K562 (cell line): ENCODE measurements at regions not wholly inside any gene's neighbourhood (a gene's known extent, or its start where the extent isn't known, plus 50 kb on each side); places are given as distances from the start of the nearest gene placed in this dataset.

Experiments used
- ATAC-seq: fragments of 200-7000 bp; cut with Tn5 transposase; 3 replicates; pipeline ENCODE4 v1.9.1; 2020; ENCODE audit warnings: moderate library complexity
- BruUV-seq: library from RNA; stranded (reverse); fragments of 400-500 nt; replicated peaks from 2 replicates; lab custom pipeline; 2021; lab: Mats Ljungman, UMichigan
- CTCF ChIA-PET: fragments of 300-600 bp; formaldehyde crosslinking; extraction: SDS; loops from one replicate; lab custom pipeline; 2021; ENCODE audit warnings: low intra/inter-chr PET ratio; lab: Yijun Ruan, JAX
- POLR2A ChIA-PET: fragments of 300-600, 350-650 bp; sonication (Branson Sonifier 250); formaldehyde crosslinking; extraction: SDS; loops from one replicate; lab custom pipeline; 2021; ENCODE audit warnings: antibody characterized with exemption, inconsistent platforms; lab: Yijun Ruan, JAX
- DNase-seq, 4 experiments: peaks; one replicate each; pipeline versions ENCODE4 v3.0.0 to v3.0.0-alpha.2; 2011 to 2018; ENCODE audit warnings: low spot score in 3 of 4, mixed read lengths in 3 of 4; ENCODE audit errors: extremely low read depth in 1 of 4
- FAIRE-seq: peaks from 2 replicates; lab custom pipeline; 2011; peaks lifted over from hg19 to GRCh38; lab: Jason Lieb, UNC
- H2AFZ ChIP-seq: 2 replicates; pipeline ENCODE4 v1.6.0; 2011; ENCODE audit warnings: low read depth, low read length, control low read depth, inconsistent platforms
- H3K27ac ChIP-seq: fragments of 200-600 bp; 3 replicates; pipeline ENCODE4 v1.8.0; 2011; ENCODE audit warnings: low read depth, mild to moderate bottlenecking, control low read depth, inconsistent platforms, low read length, moderate library complexity, mixed read lengths; ENCODE audit errors: extremely low read depth
- H3K27me3 ChIP-seq, 2 experiments: fragments of 300-600 bp in 1 of 2; 2 replicates in 1 of 2; 3 replicates in 1 of 2; pipeline versions ENCODE4 v1.6.0 to v1.8.0; 2011; ENCODE audit warnings: inconsistent platforms in 2 of 2, low read length in 2 of 2, mild to moderate bottlenecking in 1 of 2, mixed read lengths in 1 of 2, moderate library complexity in 1 of 2; ENCODE audit not compliant: control insufficient read depth in 2 of 2, insufficient read depth in 2 of 2
- H3K36me3 ChIP-seq: fragments of 300-600 bp; 3 replicates; pipeline ENCODE4 v1.8.0; 2011; ENCODE audit warnings: mild to moderate bottlenecking, low read length, inconsistent platforms; ENCODE audit not compliant: control insufficient read depth, insufficient read depth
- H3K4me1 ChIP-seq, 2 experiments: fragments of 200-600 bp in 1 of 2; replicated peaks in 1 of 2; 2 replicates in 1 of 2; 3 replicates in 1 of 2; pipeline versions ENCODE4 v1.5.1 to v1.8.0; 2011; ENCODE audit warnings: inconsistent platforms in 2 of 2, low read length in 2 of 2, mild to moderate bottlenecking in 1 of 2, mixed read lengths in 1 of 2, moderate library complexity in 1 of 2; ENCODE audit not compliant: control insufficient read depth in 2 of 2, insufficient read depth in 2 of 2
- H3K4me2 ChIP-seq: 2 replicates; pipeline ENCODE4 v1.6.1; 2011; ENCODE audit warnings: low read length, control low read depth, inconsistent platforms, mixed read lengths; ENCODE audit not compliant: insufficient read depth
- H3K4me3 ChIP-seq: fragments of 200-600 bp; sonication (generic), shearing (Covaris generic); 2 replicates; pipeline ENCODE4 v1.5.1; 2016; ENCODE audit warnings: control low read depth, inconsistent platforms
- H3K79me2 ChIP-seq: fragments of 200-600 bp; 3 replicates; pipeline ENCODE4 v1.8.0; 2011; ENCODE audit warnings: low read length, inconsistent platforms; ENCODE audit not compliant: control insufficient read depth, insufficient read depth
- H3K9ac ChIP-seq, 2 experiments: 2 replicates each; pipeline versions ENCODE4 v1.6.0 to v1.6.1; 2011; ENCODE audit warnings: low read depth in 2 of 2, low read length in 2 of 2, control low read depth in 1 of 2, inconsistent platforms in 1 of 2, mild to moderate bottlenecking in 1 of 2, mixed read lengths in 1 of 2; ENCODE audit not compliant: insufficient read depth in 1 of 2
- H3K9me1 ChIP-seq: one replicate; pipeline ENCODE4 v1.6.0; 2011; ENCODE audit warnings: inconsistent platforms, mild to moderate bottlenecking, low read length, moderate library complexity; ENCODE audit not compliant: control insufficient read depth, insufficient read depth
- H3K9me3 ChIP-seq: replicated peaks from 2 replicates; pipeline ENCODE4 v1.5.1; 2011; ENCODE audit warnings: low read depth, low read length, inconsistent platforms; ENCODE audit not compliant: control insufficient read depth, insufficient read depth
- H4K20me1 ChIP-seq: replicated peaks from 2 replicates; pipeline ENCODE4 v1.6.1; 2011; ENCODE audit warnings: low read length, inconsistent platforms, mixed read lengths; ENCODE audit not compliant: control insufficient read depth, insufficient read depth
- HIVEP1 ChIP-seq: fragments of 250-450 bp; sonication (Bioruptor Pico); IDR thresholded peaks from 2 replicates; pipeline ENCODE4 v1.4.0; 2020; ENCODE audit warnings: mild to moderate bottlenecking
- NRF1 ChIP-seq, 2 experiments: fragments of 450-650 bp; IDR thresholded peaks in 1 of 2; conservative IDR thresholded peaks in 1 of 2; 2 replicates each; pipeline ENCODE4 v1.6.1; 2014; ENCODE audit warnings: mild to moderate bottlenecking in 2 of 2
- POU5F1 ChIP-seq: fragments of 150-350 bp; IDR thresholded peaks from 2 replicates; pipeline ENCODE4 v1.6.1; 2014; ENCODE audit warnings: borderline replicate concordance, low read length, low read depth, mild to moderate bottlenecking; ENCODE audit not compliant: partially characterized antibody
- RUNX1 ChIP-seq: sonication (generic); IDR thresholded peaks from 2 replicates; pipeline ENCODE4 v1.6.1; 2016; ENCODE audit warnings: antibody characterized with exemption, low read depth
- in situ Hi-C: fragments of 300-500 bp; cut with MboI; formaldehyde crosslinking; loops from 4 replicates; pipeline ENCODE4 v1.15.0; 2018; ENCODE audit warnings: inconsistent platforms, mixed read lengths
- intact Hi-C: fragments of 100-400 bp; cut with micrococcal nuclease; formaldehyde crosslinking; loops from 2 replicates; pipeline ENCODE4 v1.14.2; 2022
- TF ChIP-seq, protein P1 (sequence below): fragments of 250-450 bp; sonication (Bioruptor Pico); IDR thresholded peaks from 2 replicates; pipeline ENCODE4 v1.4.0; 2020; ENCODE audit warnings: mild to moderate bottlenecking, moderate library complexity, borderline replicate concordance
- TF ChIP-seq, protein P2 (sequence below): fragments of 250-450 bp; sonication (Bioruptor Pico); IDR thresholded peaks from 2 replicates; pipeline ENCODE4 v1.5.0; 2020; ENCODE audit warnings: mild to moderate bottlenecking, borderline replicate concordance
- TF ChIP-seq, protein P3 (sequence below): fragments of 450-650 bp; IDR thresholded peaks from 2 replicates; pipeline ENCODE4 v1.6.1; 2018; ENCODE audit warnings: mild to moderate bottlenecking, low read depth; ENCODE audit not compliant: partially characterized antibody
- TF ChIP-seq, protein P4 (sequence below): fragments of 250-450 bp; sonication (Bioruptor Pico); IDR thresholded peaks from 2 replicates; pipeline ENCODE4 v1.4.0; 2020; ENCODE audit warnings: mild to moderate bottlenecking
- TF ChIP-seq, protein P5 (sequence below): fragments of 200-400 bp; formaldehyde crosslinking; IDR thresholded peaks from 2 replicates; pipeline ENCODE4 v1.6.1; 2017; ENCODE audit warnings: mild to moderate bottlenecking, low read depth, low read length, moderate library complexity

DNA sequence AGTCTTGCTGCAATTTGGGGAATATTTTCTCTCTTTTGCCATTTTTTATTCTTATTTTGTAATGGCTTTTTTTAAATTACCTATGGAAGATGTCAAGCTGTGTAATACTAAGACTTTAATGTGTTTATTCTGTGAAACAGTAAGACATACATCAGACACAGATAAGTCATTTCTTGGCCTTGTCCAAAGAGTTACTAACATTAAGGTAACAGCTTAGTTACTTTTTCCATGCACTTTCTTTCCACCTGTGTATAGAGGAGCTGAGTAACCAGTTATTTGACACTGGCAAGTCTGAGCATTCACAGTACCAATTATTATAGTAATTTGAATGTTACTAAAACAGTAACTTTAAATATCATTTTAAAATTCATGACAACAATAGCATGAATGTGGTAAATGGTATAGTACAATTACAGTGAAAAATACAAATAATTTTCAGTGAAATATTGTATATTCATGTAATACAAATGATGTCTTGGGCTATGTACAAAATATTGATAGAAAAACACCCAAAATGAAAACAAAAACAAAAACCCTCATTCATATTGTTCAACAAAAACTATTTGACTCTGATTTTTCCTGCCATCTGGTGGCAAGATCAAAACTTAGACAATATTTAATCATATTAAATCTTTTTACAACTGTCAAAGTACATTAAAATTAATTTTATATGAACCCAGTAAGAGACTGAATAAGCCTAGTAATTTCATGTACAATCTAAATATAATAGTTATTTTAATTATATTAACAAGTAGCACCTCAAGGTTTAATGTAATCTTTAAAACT lies 259.8 kb upstream of the SEMA3A start:
- ATAC-seq, result no peak
- ChIA-PET POLR2A (no interaction called here), CTCF (interaction anchor here (0.6 kb wide), 1 partner anchor 569 kb away, joined by 3 read pairs; no protein-coding TSS in a partner anchor)
- H3K27ac ChIP-seq, result no peak overlapping the region
- H3K9me3 ChIP-seq, result no peaks in the 10 kb centered on the region
- no peak for DNase-seq
- no peaks in the 10 kb centered on the region for H3K36me3 ChIP-seq
- H3K4me3 ChIP-seq, result no peak overlapping the region
- TF ChIP-seq POU5F1 (no peak), NRF1 (conservative IDR thresholded peaks at IDR 0.05 in 1 of 2, IDR thresholded peaks at IDR 0.05 in 1 of 2) (no peak), HIVEP1 (CRISPR knock-in tag) (no peak), RUNX1 (no peak)
- TF ChIP-seq, protein P1, sequence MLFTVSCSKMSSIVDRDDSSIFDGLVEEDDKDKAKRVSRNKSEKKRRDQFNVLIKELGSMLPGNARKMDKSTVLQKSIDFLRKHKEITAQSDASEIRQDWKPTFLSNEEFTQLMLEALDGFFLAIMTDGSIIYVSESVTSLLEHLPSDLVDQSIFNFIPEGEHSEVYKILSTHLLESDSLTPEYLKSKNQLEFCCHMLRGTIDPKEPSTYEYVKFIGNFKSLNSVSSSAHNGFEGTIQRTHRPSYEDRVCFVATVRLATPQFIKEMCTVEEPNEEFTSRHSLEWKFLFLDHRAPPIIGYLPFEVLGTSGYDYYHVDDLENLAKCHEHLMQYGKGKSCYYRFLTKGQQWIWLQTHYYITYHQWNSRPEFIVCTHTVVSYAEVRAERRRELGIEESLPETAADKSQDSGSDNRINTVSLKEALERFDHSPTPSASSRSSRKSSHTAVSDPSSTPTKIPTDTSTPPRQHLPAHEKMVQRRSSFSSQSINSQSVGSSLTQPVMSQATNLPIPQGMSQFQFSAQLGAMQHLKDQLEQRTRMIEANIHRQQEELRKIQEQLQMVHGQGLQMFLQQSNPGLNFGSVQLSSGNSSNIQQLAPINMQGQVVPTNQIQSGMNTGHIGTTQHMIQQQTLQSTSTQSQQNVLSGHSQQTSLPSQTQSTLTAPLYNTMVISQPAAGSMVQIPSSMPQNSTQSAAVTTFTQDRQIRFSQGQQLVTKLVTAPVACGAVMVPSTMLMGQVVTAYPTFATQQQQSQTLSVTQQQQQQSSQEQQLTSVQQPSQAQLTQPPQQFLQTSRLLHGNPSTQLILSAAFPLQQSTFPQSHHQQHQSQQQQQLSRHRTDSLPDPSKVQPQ (CRISPR knock-in tag), result no peak
- TF ChIP-seq, protein P2, sequence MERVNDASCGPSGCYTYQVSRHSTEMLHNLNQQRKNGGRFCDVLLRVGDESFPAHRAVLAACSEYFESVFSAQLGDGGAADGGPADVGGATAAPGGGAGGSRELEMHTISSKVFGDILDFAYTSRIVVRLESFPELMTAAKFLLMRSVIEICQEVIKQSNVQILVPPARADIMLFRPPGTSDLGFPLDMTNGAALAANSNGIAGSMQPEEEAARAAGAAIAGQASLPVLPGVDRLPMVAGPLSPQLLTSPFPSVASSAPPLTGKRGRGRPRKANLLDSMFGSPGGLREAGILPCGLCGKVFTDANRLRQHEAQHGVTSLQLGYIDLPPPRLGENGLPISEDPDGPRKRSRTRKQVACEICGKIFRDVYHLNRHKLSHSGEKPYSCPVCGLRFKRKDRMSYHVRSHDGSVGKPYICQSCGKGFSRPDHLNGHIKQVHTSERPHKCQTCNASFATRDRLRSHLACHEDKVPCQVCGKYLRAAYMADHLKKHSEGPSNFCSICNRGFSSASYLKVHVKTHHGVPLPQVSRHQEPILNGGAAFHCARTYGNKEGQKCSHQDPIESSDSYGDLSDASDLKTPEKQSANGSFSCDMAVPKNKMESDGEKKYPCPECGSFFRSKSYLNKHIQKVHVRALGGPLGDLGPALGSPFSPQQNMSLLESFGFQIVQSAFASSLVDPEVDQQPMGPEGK, result no peak
- TF ChIP-seq, protein P3, sequence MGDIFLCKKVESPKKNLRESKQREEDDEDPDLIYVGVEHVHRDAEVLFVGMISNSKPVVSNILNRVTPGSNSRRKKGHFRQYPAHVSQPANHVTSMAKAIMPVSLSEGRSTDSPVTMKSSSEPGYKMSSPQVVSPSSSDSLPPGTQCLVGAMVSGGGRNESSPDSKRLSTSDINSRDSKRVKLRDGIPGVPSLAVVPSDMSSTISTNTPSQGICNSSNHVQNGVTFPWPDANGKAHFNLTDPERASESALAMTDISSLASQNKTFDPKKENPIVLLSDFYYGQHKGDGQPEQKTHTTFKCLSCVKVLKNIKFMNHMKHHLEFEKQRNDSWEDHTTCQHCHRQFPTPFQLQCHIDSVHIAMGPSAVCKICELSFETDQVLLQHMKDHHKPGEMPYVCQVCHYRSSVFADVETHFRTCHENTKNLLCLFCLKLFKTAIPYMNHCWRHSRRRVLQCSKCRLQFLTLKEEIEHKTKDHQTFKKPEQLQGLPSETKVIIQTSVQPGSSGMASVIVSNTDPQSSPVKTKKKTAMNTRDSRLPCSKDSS, result no peak
- TF ChIP-seq, protein P4, sequence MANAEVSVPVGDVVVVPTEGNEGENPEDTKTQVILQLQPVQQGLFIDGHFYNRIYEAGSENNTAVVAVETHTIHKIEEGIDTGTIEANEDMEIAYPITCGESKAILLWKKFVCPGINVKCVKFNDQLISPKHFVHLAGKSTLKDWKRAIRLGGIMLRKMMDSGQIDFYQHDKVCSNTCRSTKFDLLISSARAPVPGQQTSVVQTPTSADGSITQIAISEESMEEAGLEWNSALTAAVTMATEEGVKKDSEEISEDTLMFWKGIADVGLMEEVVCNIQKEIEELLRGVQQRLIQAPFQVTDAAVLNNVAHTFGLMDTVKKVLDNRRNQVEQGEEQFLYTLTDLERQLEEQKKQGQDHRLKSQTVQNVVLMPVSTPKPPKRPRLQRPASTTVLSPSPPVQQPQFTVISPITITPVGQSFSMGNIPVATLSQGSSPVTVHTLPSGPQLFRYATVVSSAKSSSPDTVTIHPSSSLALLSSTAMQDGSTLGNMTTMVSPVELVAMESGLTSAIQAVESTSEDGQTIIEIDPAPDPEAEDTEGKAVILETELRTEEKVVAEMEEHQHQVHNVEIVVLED, result no peak
- TF ChIP-seq, protein P5, sequence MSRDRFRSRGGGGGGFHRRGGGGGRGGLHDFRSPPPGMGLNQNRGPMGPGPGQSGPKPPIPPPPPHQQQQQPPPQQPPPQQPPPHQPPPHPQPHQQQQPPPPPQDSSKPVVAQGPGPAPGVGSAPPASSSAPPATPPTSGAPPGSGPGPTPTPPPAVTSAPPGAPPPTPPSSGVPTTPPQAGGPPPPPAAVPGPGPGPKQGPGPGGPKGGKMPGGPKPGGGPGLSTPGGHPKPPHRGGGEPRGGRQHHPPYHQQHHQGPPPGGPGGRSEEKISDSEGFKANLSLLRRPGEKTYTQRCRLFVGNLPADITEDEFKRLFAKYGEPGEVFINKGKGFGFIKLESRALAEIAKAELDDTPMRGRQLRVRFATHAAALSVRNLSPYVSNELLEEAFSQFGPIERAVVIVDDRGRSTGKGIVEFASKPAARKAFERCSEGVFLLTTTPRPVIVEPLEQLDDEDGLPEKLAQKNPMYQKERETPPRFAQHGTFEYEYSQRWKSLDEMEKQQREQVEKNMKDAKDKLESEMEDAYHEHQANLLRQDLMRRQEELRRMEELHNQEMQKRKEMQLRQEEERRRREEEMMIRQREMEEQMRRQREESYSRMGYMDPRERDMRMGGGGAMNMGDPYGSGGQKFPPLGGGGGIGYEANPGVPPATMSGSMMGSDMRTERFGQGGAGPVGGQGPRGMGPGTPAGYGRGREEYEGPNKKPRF, result no peak
- H2AFZ ChIP-seq, result no peak overlapping the region
- intact Hi-C loops, result no loop called here
- H4K20me1 ChIP-seq, result no peaks in the 10 kb centered on the region
- no peak for FAIRE-seq
- H3K27me3 ChIP-seq, result no peaks in the 10 kb centered on the region
- no TSS peak for BruUV-seq
- H3K79me2 ChIP-seq, result no peaks in the 10 kb centered on the region
- no peak overlapping the region for H3K9ac ChIP-seq
- H3K4me1 ChIP-seq, result no peaks in the 10 kb centered on the region
- in situ Hi-C loops, result no loop called here
- no peaks in the 10 kb centered on the region for H3K9me1 ChIP-seq
- no peak overlapping the region for H3K4me2 ChIP-seq
